IMR-90 (cell line): ENCODE measurements at regions not wholly inside any gene's neighbourhood (a gene's known extent, or its start where the extent isn't known, plus 50 kb on each side); places are given as distances from the start of the nearest gene placed in this dataset.

Experiments used
- CEBPB ChIP-seq: IDR thresholded peaks from 2 replicates; pipeline ENCODE4 v1.6.1; 2012; ENCODE audit warnings: low read depth, low read length, improper control_type of control experiment
- CTCF ChIP-seq: conservative IDR thresholded peaks from 2 replicates; pipeline ENCODE4 v1.5.1; 2012; ENCODE audit warnings: mild to moderate bottlenecking, low read depth, low read length, improper control_type of control experiment
- ELK1 ChIP-seq: fragments of 150-350 bp; IDR thresholded peaks from 2 replicates; pipeline ENCODE4 v1.6.1; 2016; ENCODE audit warnings: low read depth, mild to moderate bottlenecking, low read length, moderate library complexity, borderline replicate concordance
- MAFK ChIP-seq: IDR thresholded peaks from 2 replicates; pipeline ENCODE4 v1.6.1; 2012; ENCODE audit warnings: low read depth, low read length, improper control_type of control experiment
- MAZ ChIP-seq: IDR thresholded peaks from 2 replicates; pipeline ENCODE4 v1.6.1; 2012; ENCODE audit warnings: low read depth, mild to moderate bottlenecking, low read length, improper control_type of control experiment, moderate library complexity, borderline replicate concordance
- MXI1 ChIP-seq: IDR thresholded peaks from 2 replicates; pipeline ENCODE4 v1.6.1; 2012; ENCODE audit warnings: low read depth, mild to moderate bottlenecking, low read length, moderate library complexity, borderline replicate concordance
- POLR2A ChIP-seq: IDR thresholded peaks from 2 replicates; pipeline ENCODE4 v1.6.1; 2012; ENCODE audit warnings: mild to moderate bottlenecking, low read depth, low read length
- RAD21 ChIP-seq: IDR thresholded peaks from 2 replicates; pipeline ENCODE4 v1.6.1; 2012; ENCODE audit warnings: low read length, improper control_type of control experiment
- RCOR1 ChIP-seq: IDR thresholded peaks from 2 replicates; pipeline ENCODE4 v1.6.1; 2012; ENCODE audit warnings: mild to moderate bottlenecking, low read length, improper control_type of control experiment; ENCODE audit not compliant: insufficient replicate concordance
- RFX5 ChIP-seq: IDR thresholded peaks from 2 replicates; pipeline ENCODE4 v1.8.0; 2012; ENCODE audit warnings: low read depth, mild to moderate bottlenecking, low read length, moderate library complexity
- SMC3 ChIP-seq: fragments of 150-350 bp; IDR thresholded peaks from 2 replicates; pipeline ENCODE4 v1.6.1; 2016; ENCODE audit warnings: low read depth, mild to moderate bottlenecking, antibody characterized with exemption, low read length, moderate library complexity

GRCh38 chr2:9747396-9747795 lies 95.9 kb upstream of the TAF1B start:
- TF ChIP-seq RFX5 (no peak), POLR2A (no peak), MXI1 (no peak), CTCF (no peak), MAFK (no peak), ELK1 (no peak), SMC3 (no peak), RAD21 (no peak), MAZ (no peak), CEBPB (no peak), RCOR1 (no peak)
